IMR-90 (cell line): ENCODE measurements at regions not wholly inside any gene's neighbourhood (a gene's known extent, or its start where the extent isn't known, plus 50 kb on each side); places are given as distances from the start of the nearest gene placed in this dataset.

Experiments used
- CHD1 ChIP-seq: IDR thresholded peaks from 2 replicates; pipeline ENCODE4 v1.6.1; 2012; ENCODE audit warnings: low read depth, low read length, improper control_type of control experiment
- FOS ChIP-seq: fragments of 150-350 bp; IDR thresholded peaks from 2 replicates; pipeline ENCODE4 v1.6.1; 2016; ENCODE audit warnings: low read depth, low read length
- MAFK ChIP-seq: IDR thresholded peaks from 2 replicates; pipeline ENCODE4 v1.6.1; 2012; ENCODE audit warnings: low read depth, low read length, improper control_type of control experiment
- MAZ ChIP-seq: IDR thresholded peaks from 2 replicates; pipeline ENCODE4 v1.6.1; 2012; ENCODE audit warnings: low read depth, mild to moderate bottlenecking, low read length, improper control_type of control experiment, moderate library complexity, borderline replicate concordance
- RAD21 ChIP-seq: IDR thresholded peaks from 2 replicates; pipeline ENCODE4 v1.6.1; 2012; ENCODE audit warnings: low read length, improper control_type of control experiment
- RCOR1 ChIP-seq: IDR thresholded peaks from 2 replicates; pipeline ENCODE4 v1.6.1; 2012; ENCODE audit warnings: mild to moderate bottlenecking, low read length, improper control_type of control experiment; ENCODE audit not compliant: insufficient replicate concordance
- RFX5 ChIP-seq: IDR thresholded peaks from 2 replicates; pipeline ENCODE4 v1.8.0; 2012; ENCODE audit warnings: low read depth, mild to moderate bottlenecking, low read length, moderate library complexity
- TF ChIP-seq, protein P1 (sequence below): conservative IDR thresholded peaks from 2 replicates; pipeline ENCODE4 v1.5.1; 2012; ENCODE audit warnings: mild to moderate bottlenecking, low read depth, low read length, improper control_type of control experiment
- TF ChIP-seq, protein P2 (sequence below): fragments of 150-350 bp; IDR thresholded peaks from 2 replicates; pipeline ENCODE4 v1.6.1; 2017; ENCODE audit warnings: mild to moderate bottlenecking, antibody characterized with exemption, low read length, low read depth

DNA sequence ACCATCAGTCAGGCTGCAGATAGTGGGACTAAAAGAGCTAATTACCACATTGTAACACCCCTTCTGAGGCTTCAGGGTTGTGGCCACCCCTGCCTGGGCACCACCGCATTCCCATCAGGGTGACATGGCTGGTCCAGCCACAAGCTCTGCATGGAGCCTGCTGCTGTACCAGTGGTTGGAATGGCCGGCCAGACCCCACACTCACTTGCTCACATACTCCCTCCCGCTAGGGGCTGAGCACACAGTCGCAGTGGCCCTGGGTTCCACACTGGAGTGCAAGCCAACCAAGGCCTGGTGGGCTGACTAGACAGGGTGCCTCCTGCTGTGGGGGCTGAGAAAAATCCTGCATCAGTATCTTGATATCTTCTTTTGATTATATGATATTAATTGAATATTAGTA is 182.8 kb upstream of the STK17B start:
- TF ChIP-seq, protein P1, sequence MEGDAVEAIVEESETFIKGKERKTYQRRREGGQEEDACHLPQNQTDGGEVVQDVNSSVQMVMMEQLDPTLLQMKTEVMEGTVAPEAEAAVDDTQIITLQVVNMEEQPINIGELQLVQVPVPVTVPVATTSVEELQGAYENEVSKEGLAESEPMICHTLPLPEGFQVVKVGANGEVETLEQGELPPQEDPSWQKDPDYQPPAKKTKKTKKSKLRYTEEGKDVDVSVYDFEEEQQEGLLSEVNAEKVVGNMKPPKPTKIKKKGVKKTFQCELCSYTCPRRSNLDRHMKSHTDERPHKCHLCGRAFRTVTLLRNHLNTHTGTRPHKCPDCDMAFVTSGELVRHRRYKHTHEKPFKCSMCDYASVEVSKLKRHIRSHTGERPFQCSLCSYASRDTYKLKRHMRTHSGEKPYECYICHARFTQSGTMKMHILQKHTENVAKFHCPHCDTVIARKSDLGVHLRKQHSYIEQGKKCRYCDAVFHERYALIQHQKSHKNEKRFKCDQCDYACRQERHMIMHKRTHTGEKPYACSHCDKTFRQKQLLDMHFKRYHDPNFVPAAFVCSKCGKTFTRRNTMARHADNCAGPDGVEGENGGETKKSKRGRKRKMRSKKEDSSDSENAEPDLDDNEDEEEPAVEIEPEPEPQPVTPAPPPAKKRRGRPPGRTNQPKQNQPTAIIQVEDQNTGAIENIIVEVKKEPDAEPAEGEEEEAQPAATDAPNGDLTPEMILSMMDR, result no peak
- TF ChIP-seq RCOR1 (no peak), CHD1 (no peak), RAD21 (no peak), RFX5 (no peak), FOS (no peak), MAFK (no peak), MAZ (no peak)
- TF ChIP-seq, protein P2, sequence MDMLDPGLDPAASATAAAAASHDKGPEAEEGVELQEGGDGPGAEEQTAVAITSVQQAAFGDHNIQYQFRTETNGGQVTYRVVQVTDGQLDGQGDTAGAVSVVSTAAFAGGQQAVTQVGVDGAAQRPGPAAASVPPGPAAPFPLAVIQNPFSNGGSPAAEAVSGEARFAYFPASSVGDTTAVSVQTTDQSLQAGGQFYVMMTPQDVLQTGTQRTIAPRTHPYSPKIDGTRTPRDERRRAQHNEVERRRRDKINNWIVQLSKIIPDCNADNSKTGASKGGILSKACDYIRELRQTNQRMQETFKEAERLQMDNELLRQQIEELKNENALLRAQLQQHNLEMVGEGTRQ, result no peak
